ENCODE measurements at regions not wholly inside any gene's neighbourhood (a gene's known extent, or its start where the extent isn't known, plus 50 kb on each side); places are given as distances from the start of the nearest gene placed in this dataset.

DNA sequence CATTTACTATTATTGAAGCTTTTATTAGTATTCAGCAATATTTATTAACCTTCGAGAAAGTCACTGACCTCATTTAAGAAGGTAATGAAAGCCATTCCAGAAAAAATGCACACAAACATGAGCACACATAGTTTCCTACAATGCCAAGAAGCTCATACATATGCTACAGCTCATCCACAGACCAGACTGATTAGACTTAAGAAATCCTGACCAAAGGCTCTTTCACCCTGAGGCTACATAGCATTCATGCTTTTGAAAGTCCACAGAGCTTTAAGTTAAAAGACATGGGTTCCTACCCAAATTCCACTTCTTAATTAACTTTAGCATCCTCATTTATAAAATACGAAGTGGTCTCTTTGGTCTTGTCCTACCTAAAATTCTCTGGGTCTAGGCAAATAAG, 430.4 kb downstream of the TBC1D32 start:
- 42 to 79% methylated on average over 2 of the region's 2 CpGs for WGBS, 2 donors
- Histone ChIP-seq H3K4me1 (no peaks in the 10 kb centered on the region), H3K27me3 (no peaks in the 10 kb centered on the region), H3K36me3 (no peaks in the 10 kb centered on the region), H3K4me3 (no peak overlapping the region), H3K27ac (no peak overlapping the region), H3K9me3 (no peaks in the 10 kb centered on the region)
- no peak for TF ChIP-seq EP300 (IDR thresholded peaks at IDR 0.05)
- no peak for TF ChIP-seq POLR2A (IDR thresholded peaks at IDR 0.05)
- no peak for TF ChIP-seq CTCF (IDR thresholded peaks at IDR 0.05)
- TF ChIP-seq POLR2AphosphoS5 (IDR thresholded peaks at IDR 0.05): no peak
- no peak for DNase-seq
- intact Hi-C loops (cut with DNase I): no loop called here

- no peak overlapping the region for H3K27ac ChIP-seq
Observed at GRCh38 chr6:120899932-120900331, 434.3 kb downstream of the TBC1D32 start.

GRCh38 chr6:120894077-120894476, 440.2 kb downstream of the TBC1D32 start:
- no peak overlapping the region for H3K4me3 ChIP-seq
- TF ChIP-seq CTCF (IDR thresholded peaks at IDR 0.05) (no peak), EP300 (IDR thresholded peaks at IDR 0.05) (no peak), POLR2AphosphoS5 (IDR thresholded peaks at IDR 0.05) (no peak), POLR2A (IDR thresholded peaks at IDR 0.05) (no peak)
- intact Hi-C loops (cut with DNase I): no loop called here
- no peaks in the 10 kb centered on the region for H3K36me3 ChIP-seq
- H3K27ac ChIP-seq: no peak overlapping the region
- DNase-seq: no peak
- no peaks in the 10 kb centered on the region for H3K9me3 ChIP-seq
- 18 to 53% methylated on average over 1 of the region's 1 CpG for WGBS, 2 donors
- H3K4me1 ChIP-seq: no peaks in the 10 kb centered on the region
- no peaks in the 10 kb centered on the region for H3K27me3 ChIP-seq

More at GRCh38 chr6:120899932-120900331, 434.3 kb downstream of the TBC1D32 start:
- TF ChIP-seq EP300 (IDR thresholded peaks at IDR 0.05) (no peak), POLR2A (IDR thresholded peaks at IDR 0.05) (no peak), CTCF (IDR thresholded peaks at IDR 0.05) (no peak), POLR2AphosphoS5 (IDR thresholded peaks at IDR 0.05) (no peak)
- Histone ChIP-seq H3K9me3 (no peaks in the 10 kb centered on the region), H3K4me3 (no peak overlapping the region), H3K27me3 (no peaks in the 10 kb centered on the region), H3K4me1 (no peaks in the 10 kb centered on the region), H3K36me3 (no peaks in the 10 kb centered on the region)
- DNase-seq: no peak
- intact Hi-C loops (cut with DNase I): no loop called here

DNA sequence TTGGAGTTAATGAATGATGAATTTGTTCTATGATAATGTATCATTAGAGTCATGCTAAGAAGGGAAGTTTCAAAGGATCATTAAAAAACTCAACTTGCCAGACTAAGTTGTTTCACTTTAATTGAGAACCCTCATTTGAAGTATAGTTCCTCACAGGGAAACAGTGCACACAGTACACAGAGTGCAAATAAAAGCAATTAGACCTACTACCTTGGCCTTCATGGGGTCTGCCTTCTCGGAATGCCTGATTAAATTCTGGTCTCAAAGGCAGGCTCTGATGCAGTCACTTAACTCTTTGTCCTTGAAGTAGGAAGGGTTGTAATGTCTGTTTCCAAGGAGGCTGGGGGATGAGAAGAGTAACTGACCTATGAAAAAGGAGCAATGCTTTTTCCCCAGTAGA, 457.3 kb downstream of the TBC1D32 start:
- Histone ChIP-seq H3K4me1 (no peaks in the 10 kb centered on the region), H3K27me3 (no peaks in the 10 kb centered on the region), H3K4me3 (no peak overlapping the region), H3K27ac (no peak overlapping the region), H3K9me3 (no peaks in the 10 kb centered on the region), H3K36me3 (no peaks in the 10 kb centered on the region)
- DNase-seq: no peak
- intact Hi-C loops (cut with DNase I): no loop called here
- WGBS, 2 donors: 32 to 60% methylated on average over 1 of the region's 1 CpG
- TF ChIP-seq CTCF (IDR thresholded peaks at IDR 0.05) (no peak), POLR2AphosphoS5 (IDR thresholded peaks at IDR 0.05) (no peak), POLR2A (IDR thresholded peaks at IDR 0.05) (no peak), EP300 (IDR thresholded peaks at IDR 0.05) (no peak)

DNA sequence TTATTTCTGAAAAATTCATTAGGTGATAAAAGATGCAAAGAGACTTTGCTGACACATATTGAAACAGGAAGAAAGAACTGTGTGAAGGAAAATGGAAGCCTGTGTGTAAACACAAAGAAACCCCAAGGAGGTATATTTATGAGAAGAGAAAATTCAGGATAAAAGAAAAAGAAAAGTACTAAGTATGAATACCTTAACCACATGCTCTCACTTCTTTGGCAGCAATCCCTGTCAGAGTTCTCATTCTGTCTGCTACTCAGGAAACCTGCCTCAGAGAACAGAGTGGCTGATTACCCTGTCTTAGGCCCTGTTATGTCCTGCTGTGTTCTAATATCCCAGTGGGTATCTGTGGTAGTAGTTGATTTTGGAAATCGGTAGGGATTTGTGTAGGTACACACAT, 457.9 kb downstream of the TBC1D32 start:
- Histone ChIP-seq H3K36me3 (no peaks in the 10 kb centered on the region), H3K27ac (no peak overlapping the region), H3K4me3 (no peak overlapping the region), H3K27me3 (no peaks in the 10 kb centered on the region), H3K4me1 (no peaks in the 10 kb centered on the region), H3K9me3 (no peaks in the 10 kb centered on the region)
- DNase-seq: no peak
- intact Hi-C loops (cut with DNase I): no loop called here
- 74 to 85% methylated on average over 1 of the region's 1 CpG for WGBS, 2 donors
- TF ChIP-seq POLR2AphosphoS5 (IDR thresholded peaks at IDR 0.05) (no peak), CTCF (IDR thresholded peaks at IDR 0.05) (no peak), POLR2A (IDR thresholded peaks at IDR 0.05) (no peak), EP300 (IDR thresholded peaks at IDR 0.05) (no peak)

All from sigmoid colon (tissue), 6 donors.